SU-DHL-6 (cell line): ENCODE measurements at regions not wholly inside any gene's neighbourhood (a gene's known extent, or its start where the extent isn't known, plus 50 kb on each side); places are given as distances from the start of the nearest gene placed in this dataset.

ENCODE experiments used
- H2AFZ ChIP-seq: fragments of 200-600 bp; sonication (generic); 2 replicates; pipeline ENCODE4 v1.6.1; 2014; ENCODE audit warnings: low read depth, mild to moderate bottlenecking, moderate library complexity, mixed read lengths, antibody characterized with exemption, low read length; ENCODE audit not compliant: severe bottlenecking
- H3F3A ChIP-seq: fragments of 200-600 bp; shearing (Covaris generic); 2 replicates; pipeline ENCODE4 v1.6.0; 2016; ENCODE audit warnings: antibody characterized with exemption, mild to moderate bottlenecking; ENCODE audit not compliant: insufficient read depth
- H3K27ac ChIP-seq: fragments of 200-600 bp; sonication (generic); 2 replicates; pipeline ENCODE4 v1.5.1; 2016; ENCODE audit warnings: low read depth, mild to moderate bottlenecking, low read length, moderate library complexity, mixed read lengths
- H3K27me3 ChIP-seq: fragments of 200-600 bp; sonication (generic), shearing (Covaris generic); 2 replicates; pipeline ENCODE4 v1.6.0; 2014; ENCODE audit warnings: mild to moderate bottlenecking, low read length
- H3K36me3 ChIP-seq: fragments of 200-600 bp; sonication (generic); 2 replicates; pipeline ENCODE4 v1.6.1; 2014; ENCODE audit warnings: mild to moderate bottlenecking, low read length, mixed read lengths
- H3K4me2 ChIP-seq: fragments of 300-600, 200-600 bp; shearing (Covaris generic), sonication (generic); 2 replicates; pipeline ENCODE4 v1.6.0; 2014; ENCODE audit warnings: low read length, low read depth, mild to moderate bottlenecking; ENCODE audit not compliant: poor library complexity, severe bottlenecking
- H3K4me3 ChIP-seq: fragments of 200-600 bp; sonication (generic); 2 replicates; pipeline ENCODE4 v1.5.1; 2014; ENCODE audit warnings: antibody characterized with exemption, low read length, mild to moderate bottlenecking, mixed read lengths; ENCODE audit not compliant: insufficient read depth, poor library complexity, severe bottlenecking
- H3K79me2 ChIP-seq: fragments of 200-600 bp; sonication (generic); 2 replicates; pipeline ENCODE4 v1.6.1; 2014; ENCODE audit warnings: mild to moderate bottlenecking, low read length, moderate library complexity; ENCODE audit not compliant: insufficient read depth
- H3K9ac ChIP-seq: fragments of 200-600 bp; sonication (generic); 2 replicates; pipeline ENCODE4 v1.7.0; 2014; ENCODE audit warnings: mild to moderate bottlenecking, low read length
- H3K9me2 ChIP-seq: fragments of 200-600 bp; sonication (generic); replicated peaks from 2 replicates; pipeline ENCODE4 v1.6.1; 2014; ENCODE audit warnings: low read length; ENCODE audit not compliant: insufficient read depth
- H3K9me3 ChIP-seq: fragments of 200-600 bp; sonication (generic); 2 replicates; pipeline ENCODE4 v1.6.1; 2014; ENCODE audit warnings: low read length, mixed read lengths; ENCODE audit not compliant: insufficient read depth
- H4K20me1 ChIP-seq: fragments of 200-600 bp; sonication (generic); 2 replicates; pipeline ENCODE4 v1.6.1; 2014; ENCODE audit warnings: low read depth, mild to moderate bottlenecking, antibody characterized with exemption, low read length, moderate library complexity, mixed read lengths
- EZH2phosphoT487 ChIP-seq: fragments of 200-600 bp; sonication (generic), shearing (Covaris generic); conservative IDR thresholded peaks from 2 replicates; pipeline ENCODE4 v1.6.1; 2018; ENCODE audit warnings: mild to moderate bottlenecking, antibody characterized with exemption, low read length, moderate library complexity, mixed read lengths
- TF ChIP-seq, protein P1 (sequence below): fragments of 200-600 bp; sonication (generic); IDR thresholded peaks from one replicate; pipeline ENCODE4 v1.5.1; 2017; ENCODE audit warnings: antibody characterized with exemption, mild to moderate bottlenecking, low read length, moderate library complexity; ENCODE audit not compliant: insufficient read depth, poor library complexity, severe bottlenecking

GRCh38 chr12:72828662-72829324 lies 556.6 kb downstream of the TRHDE start:
- Histone ChIP-seq H3K27me3 (no peaks in the 10 kb centered on the region), H4K20me1 (no peaks in the 10 kb centered on the region), H3K36me3 (no peaks in the 10 kb centered on the region), H3K79me2 (no peaks in the 10 kb centered on the region), H3K9ac (no peak overlapping the region), H3K9me2 (no peaks in the 10 kb centered on the region), H3K4me2 (no peak overlapping the region), H3K27ac (no peak overlapping the region), H3K9me3 (no peaks in the 10 kb centered on the region), H3F3A (no peaks in the 10 kb centered on the region), H2AFZ (no peak overlapping the region), H3K4me3 (no peak overlapping the region)
- TF ChIP-seq, protein P1, sequence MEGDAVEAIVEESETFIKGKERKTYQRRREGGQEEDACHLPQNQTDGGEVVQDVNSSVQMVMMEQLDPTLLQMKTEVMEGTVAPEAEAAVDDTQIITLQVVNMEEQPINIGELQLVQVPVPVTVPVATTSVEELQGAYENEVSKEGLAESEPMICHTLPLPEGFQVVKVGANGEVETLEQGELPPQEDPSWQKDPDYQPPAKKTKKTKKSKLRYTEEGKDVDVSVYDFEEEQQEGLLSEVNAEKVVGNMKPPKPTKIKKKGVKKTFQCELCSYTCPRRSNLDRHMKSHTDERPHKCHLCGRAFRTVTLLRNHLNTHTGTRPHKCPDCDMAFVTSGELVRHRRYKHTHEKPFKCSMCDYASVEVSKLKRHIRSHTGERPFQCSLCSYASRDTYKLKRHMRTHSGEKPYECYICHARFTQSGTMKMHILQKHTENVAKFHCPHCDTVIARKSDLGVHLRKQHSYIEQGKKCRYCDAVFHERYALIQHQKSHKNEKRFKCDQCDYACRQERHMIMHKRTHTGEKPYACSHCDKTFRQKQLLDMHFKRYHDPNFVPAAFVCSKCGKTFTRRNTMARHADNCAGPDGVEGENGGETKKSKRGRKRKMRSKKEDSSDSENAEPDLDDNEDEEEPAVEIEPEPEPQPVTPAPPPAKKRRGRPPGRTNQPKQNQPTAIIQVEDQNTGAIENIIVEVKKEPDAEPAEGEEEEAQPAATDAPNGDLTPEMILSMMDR, result no peak
- TF ChIP-seq EZH2phosphoT487, result no peak

DNA sequence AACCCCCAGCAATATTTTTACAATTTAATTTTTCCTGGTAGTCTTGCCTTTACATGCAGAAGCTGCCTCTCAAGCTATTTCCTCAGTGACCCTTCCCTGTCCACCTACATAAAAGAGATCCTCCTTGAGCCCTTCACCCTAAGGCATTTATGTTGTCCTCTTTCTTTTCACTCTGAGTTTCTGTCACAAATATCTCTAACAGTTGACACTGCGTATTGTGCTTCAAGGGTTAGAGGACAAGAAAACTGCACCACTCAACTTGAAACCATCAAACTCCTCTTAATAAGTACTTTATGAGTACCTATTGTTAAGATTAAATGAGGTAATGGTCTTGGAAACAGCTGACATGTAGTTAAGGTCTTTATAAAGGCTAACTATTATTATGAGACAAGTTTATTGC lies 557.7 kb downstream of the TRHDE start:
- Histone ChIP-seq H3K4me3 (no peak overlapping the region), H3K27me3 (no peaks in the 10 kb centered on the region), H3K9ac (no peak overlapping the region), H3K79me2 (no peaks in the 10 kb centered on the region), H2AFZ (no peak overlapping the region), H3F3A (no peaks in the 10 kb centered on the region), H3K36me3 (no peaks in the 10 kb centered on the region), H4K20me1 (no peaks in the 10 kb centered on the region), H3K4me2 (no peak overlapping the region), H3K9me2 (no peaks in the 10 kb centered on the region), H3K9me3 (no peaks in the 10 kb centered on the region), H3K27ac (no peak overlapping the region)
- no peak for TF ChIP-seq EZH2phosphoT487
- TF ChIP-seq, protein P1, result no peak

GRCh38 chr12:72832024-72832423 lies 559.9 kb downstream of the TRHDE start:
- Histone ChIP-seq H3K36me3 (no peaks in the 10 kb centered on the region), H3K4me3 (no peak overlapping the region), H3K27ac (no peak overlapping the region), H3K9me2 (no peaks in the 10 kb centered on the region), H3K27me3 (no peaks in the 10 kb centered on the region), H3K4me2 (no peak overlapping the region), H3K79me2 (no peaks in the 10 kb centered on the region), H3F3A (no peaks in the 10 kb centered on the region), H3K9me3 (no peaks in the 10 kb centered on the region), H4K20me1 (no peaks in the 10 kb centered on the region), H3K9ac (no peak overlapping the region), H2AFZ (no peak overlapping the region)
- no peak for TF ChIP-seq EZH2phosphoT487
- TF ChIP-seq, protein P1, result no peak
